DOHH2 (cell line): ENCODE measurements at regions not wholly inside any gene's neighbourhood (a gene's known extent, or its start where the extent isn't known, plus 50 kb on each side); places are given as distances from the start of the nearest gene placed in this dataset.

Experiments
- H3F3A ChIP-seq: fragments of 200-600 bp; sonication (generic), shearing (Covaris generic); 2 replicates; pipeline ENCODE4 v1.6.0; 2016; ENCODE audit warnings: antibody characterized with exemption, mild to moderate bottlenecking; ENCODE audit not compliant: control insufficient read depth, insufficient read depth
- H3K27ac ChIP-seq: fragments of 200-600 bp; sonication (generic); 2 replicates; pipeline ENCODE4 v1.5.1; 2014; ENCODE audit warnings: low read depth, mild to moderate bottlenecking, low read length, moderate library complexity
- H3K27me3 ChIP-seq: fragments of 200-600 bp; sonication (generic); 2 replicates; pipeline ENCODE4 v1.6.1; 2014; ENCODE audit warnings: mild to moderate bottlenecking, low read length, mixed read lengths; ENCODE audit not compliant: control insufficient read depth
- H3K36me3 ChIP-seq: fragments of 200-600 bp; sonication (generic); 2 replicates; pipeline ENCODE4 v1.6.1; 2014; ENCODE audit warnings: mild to moderate bottlenecking, low read length, moderate library complexity, mixed read lengths; ENCODE audit not compliant: control insufficient read depth
- H3K4me1 ChIP-seq: fragments of 200-600 bp; sonication (generic); 2 replicates; pipeline ENCODE4 v1.6.1; 2014; ENCODE audit warnings: mild to moderate bottlenecking, low read length, mixed read lengths; ENCODE audit not compliant: control insufficient read depth
- H3K4me2 ChIP-seq: fragments of 200-600 bp; sonication (generic); 2 replicates; pipeline ENCODE4 v1.6.0; 2014; ENCODE audit warnings: mild to moderate bottlenecking, low read length, moderate library complexity
- H3K4me3 ChIP-seq: fragments of 200-600 bp; sonication (generic); 2 replicates; pipeline ENCODE4 v1.5.1; 2014; ENCODE audit warnings: mild to moderate bottlenecking, low read length, mixed read lengths
- H3K79me2 ChIP-seq: fragments of 200-600 bp; sonication (generic); 2 replicates; pipeline ENCODE4 v1.6.1; 2014; ENCODE audit warnings: mild to moderate bottlenecking, low read length, mixed read lengths; ENCODE audit not compliant: control insufficient read depth
- H3K9me2 ChIP-seq: fragments of 200-600 bp; sonication (generic); replicated peaks from 2 replicates; pipeline ENCODE4 v1.6.1; 2014; ENCODE audit warnings: mild to moderate bottlenecking, low read length, mixed read lengths; ENCODE audit not compliant: control insufficient read depth
- H3K9me3 ChIP-seq: fragments of 200-600 bp; sonication (generic); 2 replicates; pipeline ENCODE4 v1.6.1; 2014; ENCODE audit warnings: antibody characterized with exemption, low read length, mixed read lengths; ENCODE audit not compliant: control insufficient read depth, insufficient read depth
- H4K20me1 ChIP-seq: fragments of 200-600 bp; sonication (generic); 2 replicates; pipeline ENCODE4 v1.6.0; 2014; ENCODE audit warnings: low read depth, mild to moderate bottlenecking, antibody characterized with exemption, low read length, moderate library complexity; ENCODE audit not compliant: control insufficient read depth, insufficient read depth
- EZH2phosphoT487 ChIP-seq: fragments of 200-600 bp; sonication (generic); IDR thresholded peaks from 2 replicates; pipeline ENCODE4 v1.6.1; 2017; ENCODE audit warnings: borderline replicate concordance, mild to moderate bottlenecking, antibody characterized with exemption, low read length, moderate library complexity, mixed read lengths
- TF ChIP-seq, protein P1 (sequence below): fragments of 200-600 bp; sonication (generic); IDR thresholded peaks from one replicate; pipeline ENCODE4 v1.5.1; 2014; ENCODE audit warnings: antibody characterized with exemption, mild to moderate bottlenecking, low read depth, low read length; ENCODE audit not compliant: poor library complexity, severe bottlenecking

DNA sequence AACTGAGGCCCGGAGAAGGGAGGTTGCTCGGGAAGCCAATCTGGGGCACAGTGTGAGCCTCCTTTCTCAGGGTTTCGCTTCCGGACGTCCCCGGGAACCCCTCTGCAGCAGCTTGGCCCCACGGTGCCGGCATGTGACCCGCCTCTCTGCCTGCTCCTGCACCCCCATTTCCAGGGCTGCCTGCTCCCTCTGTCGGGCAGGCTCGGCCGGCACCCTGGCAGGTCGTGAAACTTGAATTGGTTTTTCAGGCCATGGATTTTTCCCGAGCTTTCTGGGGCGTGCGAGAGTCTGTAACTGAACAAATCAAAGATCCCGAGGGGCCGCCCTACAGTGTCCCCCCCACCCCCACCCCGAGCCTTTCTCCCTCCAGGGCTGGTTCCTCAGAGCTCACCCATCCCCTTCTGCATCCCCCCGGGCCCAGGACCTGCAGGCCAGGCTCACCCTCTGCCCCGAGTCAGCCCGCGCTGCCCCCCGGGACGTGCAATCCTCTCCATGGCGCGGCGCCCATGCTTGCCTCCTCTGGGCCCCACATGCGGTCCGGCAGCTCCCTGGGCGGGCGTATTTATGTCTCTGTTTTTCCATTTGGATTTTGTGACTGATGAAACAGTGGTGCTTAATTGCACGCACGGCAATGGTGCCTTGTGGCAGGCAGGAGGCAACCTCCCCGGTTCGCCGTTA, 58.1 kb downstream of the UNCX start:
- H3K27ac ChIP-seq: no peak overlapping the region
- no peaks in the 10 kb centered on the region for H3F3A ChIP-seq
- H4K20me1 ChIP-seq: no peaks in the 10 kb centered on the region
- H3K4me1 ChIP-seq: no peaks in the 10 kb centered on the region
- H3K27me3 ChIP-seq: no peaks in the 10 kb centered on the region
- no peaks in the 10 kb centered on the region for H3K9me3 ChIP-seq
- H3K4me2 ChIP-seq: no peak overlapping the region
- no peaks in the 10 kb centered on the region for H3K79me2 ChIP-seq
- TF ChIP-seq, protein P1, sequence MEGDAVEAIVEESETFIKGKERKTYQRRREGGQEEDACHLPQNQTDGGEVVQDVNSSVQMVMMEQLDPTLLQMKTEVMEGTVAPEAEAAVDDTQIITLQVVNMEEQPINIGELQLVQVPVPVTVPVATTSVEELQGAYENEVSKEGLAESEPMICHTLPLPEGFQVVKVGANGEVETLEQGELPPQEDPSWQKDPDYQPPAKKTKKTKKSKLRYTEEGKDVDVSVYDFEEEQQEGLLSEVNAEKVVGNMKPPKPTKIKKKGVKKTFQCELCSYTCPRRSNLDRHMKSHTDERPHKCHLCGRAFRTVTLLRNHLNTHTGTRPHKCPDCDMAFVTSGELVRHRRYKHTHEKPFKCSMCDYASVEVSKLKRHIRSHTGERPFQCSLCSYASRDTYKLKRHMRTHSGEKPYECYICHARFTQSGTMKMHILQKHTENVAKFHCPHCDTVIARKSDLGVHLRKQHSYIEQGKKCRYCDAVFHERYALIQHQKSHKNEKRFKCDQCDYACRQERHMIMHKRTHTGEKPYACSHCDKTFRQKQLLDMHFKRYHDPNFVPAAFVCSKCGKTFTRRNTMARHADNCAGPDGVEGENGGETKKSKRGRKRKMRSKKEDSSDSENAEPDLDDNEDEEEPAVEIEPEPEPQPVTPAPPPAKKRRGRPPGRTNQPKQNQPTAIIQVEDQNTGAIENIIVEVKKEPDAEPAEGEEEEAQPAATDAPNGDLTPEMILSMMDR: no peak
- no peak for TF ChIP-seq EZH2phosphoT487
- no peaks in the 10 kb centered on the region for H3K36me3 ChIP-seq
- no peak overlapping the region for H3K4me3 ChIP-seq
- no peaks in the 10 kb centered on the region for H3K9me2 ChIP-seq

DNA sequence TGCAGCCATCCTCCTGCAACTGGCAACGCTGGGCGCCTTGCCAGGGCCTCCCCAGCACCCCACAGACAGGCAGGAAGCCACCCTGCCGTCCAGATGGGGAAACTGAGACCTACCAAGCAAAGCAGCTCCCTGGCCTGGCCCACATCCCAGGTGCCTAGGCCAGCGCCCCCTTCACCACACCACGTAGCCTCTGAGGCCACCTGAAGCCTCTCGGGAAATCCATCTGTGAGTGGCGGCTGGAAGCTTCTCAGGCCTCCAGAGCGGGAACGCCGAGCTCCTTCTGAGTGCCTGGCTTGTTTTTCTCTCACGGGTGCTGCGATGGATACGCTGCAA, 58.7 kb downstream of the UNCX start:
- no peak overlapping the region for H3K27ac ChIP-seq
- H3K9me3 ChIP-seq: no peaks in the 10 kb centered on the region
- H3K9me2 ChIP-seq: no peaks in the 10 kb centered on the region
- H3K27me3 ChIP-seq: no peaks in the 10 kb centered on the region
- H3K79me2 ChIP-seq: no peaks in the 10 kb centered on the region
- no peaks in the 10 kb centered on the region for H4K20me1 ChIP-seq
- TF ChIP-seq, protein P1: no peak
- no peak for TF ChIP-seq EZH2phosphoT487
- no peak overlapping the region for H3K4me2 ChIP-seq
- H3K4me3 ChIP-seq: no peak overlapping the region
- H3K4me1 ChIP-seq: no peaks in the 10 kb centered on the region
- no peaks in the 10 kb centered on the region for H3K36me3 ChIP-seq
- no peaks in the 10 kb centered on the region for H3F3A ChIP-seq

DNA sequence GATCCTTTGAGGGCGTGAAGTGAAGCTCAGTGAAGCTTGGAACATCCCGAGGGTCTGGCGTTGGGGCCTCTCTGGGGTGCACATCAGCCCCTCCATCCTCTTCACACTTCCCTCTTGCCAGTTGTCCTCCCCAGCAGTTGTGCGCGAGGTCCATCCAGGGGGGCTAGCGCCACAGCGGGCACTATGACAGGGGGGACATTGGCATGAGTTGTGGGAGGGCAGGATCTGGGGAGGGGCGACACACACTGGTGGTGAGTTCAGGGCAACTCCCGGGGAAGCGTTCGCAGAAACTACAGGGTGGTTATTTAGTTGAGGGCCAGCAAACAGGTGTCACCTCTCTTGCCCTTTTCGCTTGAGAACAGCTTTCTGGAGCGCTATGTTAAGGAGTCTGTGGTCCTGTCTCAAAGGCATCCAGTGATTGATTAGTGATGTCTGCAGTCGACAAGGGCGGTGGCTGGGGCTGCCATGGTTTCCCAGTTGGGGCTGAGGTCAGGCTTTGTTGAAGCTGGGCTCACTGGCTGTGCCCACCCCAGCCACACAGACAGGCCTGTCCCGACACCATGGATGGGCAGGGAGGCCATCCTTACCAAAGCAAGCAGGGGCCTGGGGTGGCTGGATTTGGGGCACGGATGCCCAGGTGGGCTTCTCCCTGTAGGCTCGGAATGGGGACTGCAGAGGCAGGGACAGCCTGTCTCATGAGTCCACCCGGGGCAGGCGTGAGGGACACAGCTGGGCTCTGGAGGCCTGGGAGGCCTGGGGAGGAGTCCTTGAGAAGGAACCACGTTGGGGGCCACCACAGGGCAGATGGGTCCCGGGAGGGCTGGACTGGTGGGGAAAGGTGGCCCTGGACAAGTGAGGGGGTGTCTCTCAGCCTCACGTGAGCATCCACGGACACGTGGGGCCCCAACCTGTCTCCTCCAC, 59.4 kb downstream of the UNCX start:
- Histone ChIP-seq H3K4me1 (no peaks in the 10 kb centered on the region), H3K27ac (no peak overlapping the region), H3K36me3 (no peaks in the 10 kb centered on the region), H3F3A (no peaks in the 10 kb centered on the region), H3K79me2 (no peaks in the 10 kb centered on the region), H3K4me3 (no peak overlapping the region), H4K20me1 (no peaks in the 10 kb centered on the region), H3K4me2 (no peak overlapping the region), H3K9me2 (no peaks in the 10 kb centered on the region), H3K27me3 (no peaks in the 10 kb centered on the region), H3K9me3 (no peaks in the 10 kb centered on the region)
- TF ChIP-seq, protein P1: no peak
- no peak for TF ChIP-seq EZH2phosphoT487
